Gastroesophageal sphincter (tissue), 4 donors: ENCODE measurements at regions not wholly inside any gene's neighbourhood (a gene's known extent, or its start where the extent isn't known, plus 50 kb on each side); places are given as distances from the start of the nearest gene placed in this dataset.

Experiments used
- ATAC-seq: fragments of 150-250 bp; one replicate; pipeline ENCODE4 v1.9.1; 2016; ENCODE audit warnings: mild to moderate bottlenecking, moderate library complexity
- H3K27ac ChIP-seq, 4 donors: fragments of 200-600 bp; sonication (generic) in 3 of 4; 1 replicate in 3 of 4; 2 replicates in 1 of 4; pipeline ENCODE4 v1.5.1; 2016 to 2019
- H3K27me3 ChIP-seq: fragments of 200-600 bp; sonication (generic); one replicate; pipeline ENCODE4 v1.5.1; 2019
- H3K36me3 ChIP-seq, 2 donors: fragments of 200-600 bp; sonication (generic); one replicate each; pipeline ENCODE4 v1.5.1; 2019; ENCODE audit warnings: control low read depth in 1 of 2
- H3K4me1 ChIP-seq, 3 donors: fragments of 200-600 bp; sonication (generic); 1 replicate in 2 of 3; 2 replicates in 1 of 3; pipeline ENCODE4 v1.5.1; 2016 to 2019; ENCODE audit warnings: control low read depth in 2 of 3
- H3K4me3 ChIP-seq, 2 donors: fragments of 200-600 bp; sonication (generic); one replicate each; pipeline ENCODE4 v1.5.1; 2019; ENCODE audit warnings: mild to moderate bottlenecking in 1 of 2, moderate library complexity in 1 of 2
- H3K9me3 ChIP-seq, 3 donors: fragments of 200-600 bp; sonication (generic); one replicate each; pipeline ENCODE4 v1.5.1; 2017 to 2019; ENCODE audit warnings: control low read depth in 2 of 3
- CTCF ChIP-seq, 4 experiments: fragments of 200-600 bp in 2 of 4; fragments of 450-650 bp in 2 of 4; sonication (generic) in 1 of 4; IDR thresholded peaks; one replicate each; pipeline ENCODE4 v1.5.1; 2017 to 2019; ENCODE audit warnings: antibody characterized with exemption in 4 of 4, mild to moderate bottlenecking in 2 of 4, moderate library complexity in 2 of 4
- EP300 ChIP-seq: sonication (generic); formaldehyde crosslinking; IDR thresholded peaks from one replicate; pipeline ENCODE4 v1.6.1; 2017; ENCODE audit warnings: antibody characterized with exemption, mild to moderate bottlenecking
- POLR2A ChIP-seq, 2 donors: fragments of 450-650 bp; IDR thresholded peaks; one replicate each; pipeline ENCODE4 v1.6.1; 2017; ENCODE audit warnings: antibody characterized with exemption in 2 of 2, mild to moderate bottlenecking in 2 of 2, moderate library complexity in 1 of 2
- POLR2AphosphoS5 ChIP-seq: sonication (generic); formaldehyde crosslinking; IDR thresholded peaks from one replicate; pipeline ENCODE4 v1.6.1; 2017; ENCODE audit warnings: antibody characterized with exemption
- WGBS, 2 donors: methylation state at CpG; one replicate each; pipeline ENCODE4 v1.1.5; 2018; ENCODE audit warnings: low coverage in 1 of 2; 5-methylcytosine and 5-hydroxymethylcytosine counted together

GRCh38 chr2:219699440-219699821 is 72.0 kb downstream of the SLC4A3 start:
- TF ChIP-seq CTCF (IDR thresholded peaks at IDR 0.05) = no peak
- TF ChIP-seq POLR2AphosphoS5 = no peak
- no peak for TF ChIP-seq EP300
- TF ChIP-seq POLR2A (IDR thresholded peaks at IDR 0.05) = no peak
- no peaks in the 10 kb centered on the region for H3K9me3 ChIP-seq
- H3K4me1 ChIP-seq = peaks cover 0 to 25% (median 0%) of the 10 kb centered on the region in 3 donors
- no peak for ATAC-seq
- no peaks in the 10 kb centered on the region for H3K36me3 ChIP-seq
- H3K4me3 ChIP-seq = no peak overlapping the region
- peaks cover 22% of the 10 kb centered on the region for H3K27me3 ChIP-seq
- 84 to 85% methylated on average over 8 of the region's 8 CpGs for WGBS, 2 donors
- H3K27ac ChIP-seq = no peak overlapping the region

GRCh38 chr2:219701847-219702634 is 74.6 kb downstream of the SLC4A3 start:
- Histone ChIP-seq H3K27me3 (peaks cover 25% of the 10 kb centered on the region), H3K9me3 (no peaks in the 10 kb centered on the region), H3K36me3 (no peaks in the 10 kb centered on the region), H3K4me1 (peaks cover 0 to 25% (median 0%) of the 10 kb centered on the region in 3 donors), H3K27ac (no peak overlapping the region), H3K4me3 (no peak overlapping the region)
- ATAC-seq = peak; percentile 28
- TF ChIP-seq EP300 (no peak), CTCF (IDR thresholded peaks at IDR 0.05) (no peak), POLR2A (IDR thresholded peaks at IDR 0.05) (no peak), POLR2AphosphoS5 (no peak)
- WGBS, 2 donors = 30 to 36% methylated on average over 8 of the region's 8 CpGs

- 65 to 73% methylated on average over 3 to 7 of the region's 7 CpGs for WGBS, 2 donors
- TF ChIP-seq EP300 = no peak
- TF ChIP-seq POLR2AphosphoS5 = no peak
- TF ChIP-seq CTCF (IDR thresholded peaks at IDR 0.05) = no peak
- TF ChIP-seq POLR2A (IDR thresholded peaks at IDR 0.05) = no peak
- Histone ChIP-seq H3K36me3 (no peaks in the 10 kb centered on the region), H3K27ac (no peak overlapping the region), H3K4me3 (no peak overlapping the region), H3K27me3 (peaks cover 22% of the 10 kb centered on the region), H3K9me3 (no peaks in the 10 kb centered on the region), H3K4me1 (peaks cover 0 to 25% (median 0%) of the 10 kb centered on the region in 3 donors)
- no peak for ATAC-seq
Observed at GRCh38 chr2:219702796-219703545, 75.5 kb downstream of the SLC4A3 start.

GRCh38 chr2:219704878-219705277 is 77.4 kb downstream of the SLC4A3 start:
- 88% methylated on average over 2 of the region's 2 CpGs; no CpG with 5 or more reads in 1 of the 2 donors for WGBS, 2 donors
- Histone ChIP-seq H3K4me1 (peaks cover 0 to 25% (median 0%) of the 10 kb centered on the region in 3 donors), H3K4me3 (no peak overlapping the region), H3K9me3 (no peaks in the 10 kb centered on the region), H3K36me3 (no peaks in the 10 kb centered on the region), H3K27me3 (peaks cover 9% of the 10 kb centered on the region), H3K27ac (no peak overlapping the region)
- ATAC-seq = no peak
- TF ChIP-seq EP300 (no peak), CTCF (IDR thresholded peaks at IDR 0.05) (no peak)
